Osteoblast (primary cell): ENCODE measurements at regions not wholly inside any gene's neighbourhood (a gene's known extent, or its start where the extent isn't known, plus 50 kb on each side); places are given as distances from the start of the nearest gene placed in this dataset.

Experiments used
- DNase-seq: peaks from one replicate; pipeline ENCODE4 v3.0.0; 2011; ENCODE audit warnings: low spot score, mixed read lengths; ENCODE audit not compliant: insufficient read length; ENCODE audit errors: missing footprints
- H2AFZ ChIP-seq: 2 replicates; pipeline ENCODE4 v1.6.0; 2011; ENCODE audit warnings: mild to moderate bottlenecking, low read length
- H3K27ac ChIP-seq: 2 replicates; pipeline ENCODE4 v1.5.1; 2011; ENCODE audit warnings: mild to moderate bottlenecking, low read depth, low read length, moderate library complexity
- H3K27me3 ChIP-seq: 2 replicates; pipeline ENCODE4 v1.6.0; 2012; ENCODE audit warnings: mild to moderate bottlenecking, control low read depth, inconsistent platforms, low read length, moderate library complexity; ENCODE audit not compliant: insufficient read depth
- H3K36me3 ChIP-seq: 2 replicates; pipeline ENCODE4 v1.5.1; 2011; ENCODE audit warnings: mild to moderate bottlenecking, low read length, control low read depth, moderate library complexity; ENCODE audit not compliant: insufficient read depth
- H3K4me1 ChIP-seq: 2 replicates; pipeline ENCODE4 v1.5.1; 2011; ENCODE audit warnings: mild to moderate bottlenecking, low read length, control low read depth, moderate library complexity; ENCODE audit not compliant: insufficient read depth
- H3K4me2 ChIP-seq: 2 replicates; pipeline ENCODE4 v1.6.0; 2011; ENCODE audit warnings: mild to moderate bottlenecking, low read length; ENCODE audit not compliant: insufficient read depth
- H3K4me3 ChIP-seq: fragments of 200-600 bp; sonication (generic); 3 replicates; pipeline ENCODE4 v1.5.1; 2012; ENCODE audit warnings: mild to moderate bottlenecking, low read length, inconsistent platforms; ENCODE audit not compliant: insufficient read depth
- H3K79me2 ChIP-seq: 2 replicates; pipeline ENCODE4 v1.6.0; 2012; ENCODE audit warnings: mild to moderate bottlenecking, low read length, control low read depth, inconsistent platforms; ENCODE audit not compliant: insufficient read depth
- H3K9me3 ChIP-seq: 2 replicates; pipeline ENCODE4 v1.5.1; 2011; ENCODE audit warnings: low read depth, low read length, control low read depth
- H4K20me1 ChIP-seq: 2 replicates; pipeline ENCODE4 v1.6.0; 2012; ENCODE audit warnings: mild to moderate bottlenecking, low read length, control low read depth; ENCODE audit not compliant: insufficient read depth
- CTCF ChIP-seq: IDR thresholded peaks from 2 replicates; pipeline ENCODE4 v1.5.1; 2011; ENCODE audit warnings: mild to moderate bottlenecking, low read depth, low read length, moderate library complexity; ENCODE audit errors: extremely low read depth

DNA sequence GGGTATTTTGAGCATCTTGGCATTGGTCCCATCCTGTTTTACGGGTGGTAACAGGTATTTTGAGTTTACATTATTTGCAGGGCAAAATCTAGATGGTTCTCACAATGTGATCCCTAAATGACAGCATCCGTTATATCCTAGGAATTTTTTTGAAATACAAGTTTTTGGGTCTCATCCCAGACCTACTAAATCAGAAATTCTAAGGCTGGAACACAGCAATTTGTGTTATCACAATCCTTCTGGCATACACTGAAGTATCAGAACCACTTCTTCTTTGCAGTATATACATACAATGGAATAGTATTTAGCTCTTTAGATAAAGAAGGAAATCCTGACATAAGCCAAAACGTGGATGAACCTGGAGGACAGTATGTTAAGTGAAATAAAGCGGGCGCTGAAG, 104.1 kb upstream of the LSM6 start:
- no peak for TF ChIP-seq CTCF
- DNase-seq, result no peak
- no peak overlapping the region for H3K4me3 ChIP-seq
- no peak overlapping the region for H3K4me2 ChIP-seq
- no peaks in the 10 kb centered on the region for H4K20me1 ChIP-seq
- no peak overlapping the region for H3K27ac ChIP-seq
- no peaks in the 10 kb centered on the region for H3K36me3 ChIP-seq
- H3K9me3 ChIP-seq, result no peaks in the 10 kb centered on the region
- H2AFZ ChIP-seq, result no peak overlapping the region
- H3K27me3 ChIP-seq, result peaks cover 5% of the 10 kb centered on the region
- no peaks in the 10 kb centered on the region for H3K4me1 ChIP-seq
- no peaks in the 10 kb centered on the region for H3K79me2 ChIP-seq

GRCh38 chr4:146063143-146063542, 112.4 kb upstream of the LSM6 start:
- H3K4me1 ChIP-seq, result no peaks in the 10 kb centered on the region
- H2AFZ ChIP-seq, result peak overlapping the region; percentile 22
- no peak overlapping the region for H3K27ac ChIP-seq
- H3K4me2 ChIP-seq, result no peak overlapping the region
- no peak for TF ChIP-seq CTCF
- H3K79me2 ChIP-seq, result no peaks in the 10 kb centered on the region
- no peak overlapping the region for H3K4me3 ChIP-seq
- H4K20me1 ChIP-seq, result no peaks in the 10 kb centered on the region
- no peak for DNase-seq
- no peaks in the 10 kb centered on the region for H3K9me3 ChIP-seq
- peaks cover 15% of the 10 kb centered on the region for H3K27me3 ChIP-seq
- no peaks in the 10 kb centered on the region for H3K36me3 ChIP-seq

GRCh38 chr4:146062340-146062739, 113.2 kb upstream of the LSM6 start:
- H3K36me3 ChIP-seq, result no peaks in the 10 kb centered on the region
- no peaks in the 10 kb centered on the region for H3K4me1 ChIP-seq
- H3K79me2 ChIP-seq, result no peaks in the 10 kb centered on the region
- no peak overlapping the region for H3K27ac ChIP-seq
- no peaks in the 10 kb centered on the region for H4K20me1 ChIP-seq
- no peak overlapping the region for H3K4me3 ChIP-seq
- DNase-seq, result peak; percentile 3
- H3K9me3 ChIP-seq, result no peaks in the 10 kb centered on the region
- H3K4me2 ChIP-seq, result no peak overlapping the region
- no peak for TF ChIP-seq CTCF
- no peak overlapping the region for H2AFZ ChIP-seq
- H3K27me3 ChIP-seq, result peaks cover 19% of the 10 kb centered on the region

GRCh38 chr4:146061610-146062334, 113.7 kb upstream of the LSM6 start:
- Histone ChIP-seq H3K27ac (no peak overlapping the region), H3K9me3 (no peaks in the 10 kb centered on the region), H4K20me1 (no peaks in the 10 kb centered on the region), H3K4me3 (no peak overlapping the region), H3K36me3 (no peaks in the 10 kb centered on the region), H3K79me2 (no peaks in the 10 kb centered on the region), H3K4me1 (no peaks in the 10 kb centered on the region), H2AFZ (no peak overlapping the region), H3K4me2 (no peak overlapping the region), H3K27me3 (peaks cover 16% of the 10 kb centered on the region)
- no peak for TF ChIP-seq CTCF
- DNase-seq, result peak; percentile 6
